ENCODE measurements at regions not wholly inside any gene's neighbourhood (a gene's known extent, or its start where the extent isn't known, plus 50 kb on each side); places are given as distances from the start of the nearest gene placed in this dataset.

- Histone ChIP-seq H3K27me3 (ENCODE audit: insufficient read depth, low read length, poor library complexity, severe bottlenecking) (no peaks in the 10 kb centered on the region), H3K36me3 (ENCODE audit: insufficient read depth, low read length) (no peaks in the 10 kb centered on the region), H3K27ac (ENCODE audit: low read depth, low read length) (no peak overlapping the region), H3K4me1 (ENCODE audit: insufficient read depth, low read length) (no peaks in the 10 kb centered on the region), H3K9me3 (ENCODE audit: low read length) (no peaks in the 10 kb centered on the region), H3K4me3 (ENCODE audit: low read length) (no peak overlapping the region)
- ChIA-PET POLR2A (no interaction called here), CTCF (no interaction called here)
- Mint-ChIP-seq H3K36me3 (peaks cover 0 to 3% (median 0%) of the 10 kb centered on the region in 3 donors), H3K4me3 (no peak overlapping the region), H3K9me3 (peaks cover 31 to 50% (median 37%) of the 10 kb centered on the region in 5 donors), H3K27me3 (no peaks in the 10 kb centered on the region), H3K27ac (no peak overlapping the region), H3K4me1 (no peaks in the 10 kb centered on the region)
- DNase-seq = no peak
These were observed 279.2 kb downstream of the ALG10 start for GRCh38 chr12:34301251-34302130.

GRCh38 chr12:34302131-34302885 is 280.0 kb downstream of the ALG10 start:
- Mint-ChIP-seq H3K36me3 (peaks cover 0 to 3% (median 0%) of the 10 kb centered on the region in 3 donors), H3K9me3 (peaks cover 31 to 46% (median 41%) of the 10 kb centered on the region in 5 donors), H3K27ac (no peak overlapping the region), H3K4me1 (no peaks in the 10 kb centered on the region), H3K27me3 (no peaks in the 10 kb centered on the region), H3K4me3 (no peak overlapping the region)
- no peaks in the 10 kb centered on the region for H3K4me1 ChIP-seq (ENCODE audit: insufficient read depth, low read length)
- no peaks in the 10 kb centered on the region for H3K27me3 ChIP-seq (ENCODE audit: insufficient read depth, low read length, poor library complexity, severe bottlenecking)
- no peaks in the 10 kb centered on the region for H3K36me3 ChIP-seq (ENCODE audit: insufficient read depth, low read length)
- ChIA-PET CTCF (no interaction called here), POLR2A (no interaction called here)
- no peak overlapping the region for H3K27ac ChIP-seq (ENCODE audit: low read depth, low read length)
- no peaks in the 10 kb centered on the region for H3K9me3 ChIP-seq (ENCODE audit: low read length)
- H3K4me3 ChIP-seq (ENCODE audit: low read length) = no peak overlapping the region
- no peak for DNase-seq

- Mint-ChIP-seq H3K4me3 (no peak overlapping the region), H3K27ac (peak overlapping the region in 1 of 8 donors; percentile 52), H3K27me3 (peaks cover 0 to 1% of the 10 kb centered on the region in 2 donors), H3K9me3 (peaks cover 31 to 48% (median 41%) of the 10 kb centered on the region in 5 donors), H3K4me1 (no peaks in the 10 kb centered on the region), H3K36me3 (peaks cover 0 to 3% (median 0%) of the 10 kb centered on the region in 3 donors)
- no peak for DNase-seq
- CTCF ChIA-PET = no interaction called here
- Histone ChIP-seq H3K4me3 (ENCODE audit: low read length) (no peak overlapping the region), H3K36me3 (ENCODE audit: insufficient read depth, low read length) (no peaks in the 10 kb centered on the region), H3K4me1 (ENCODE audit: insufficient read depth, low read length) (no peaks in the 10 kb centered on the region), H3K9me3 (ENCODE audit: low read length) (no peaks in the 10 kb centered on the region), H3K27me3 (ENCODE audit: insufficient read depth, low read length, poor library complexity, severe bottlenecking) (no peaks in the 10 kb centered on the region), H3K27ac (ENCODE audit: low read depth, low read length) (no peak overlapping the region)
- POLR2A ChIA-PET = no interaction called here
These were observed 281.0 kb downstream of the ALG10 start for GRCh38 chr12:34303091-34303870.

GRCh38 chr12:34304001-34304400 is 281.7 kb downstream of the ALG10 start:
- Mint-ChIP-seq H3K9me3 (peaks cover 30 to 46% (median 41%) of the 10 kb centered on the region in 5 donors), H3K27ac (no peak overlapping the region), H3K4me1 (no peaks in the 10 kb centered on the region), H3K27me3 (peaks cover 0 to 2% of the 10 kb centered on the region in 2 donors), H3K4me3 (no peak overlapping the region), H3K36me3 (peaks cover 0 to 3% (median 0%) of the 10 kb centered on the region in 3 donors)
- Histone ChIP-seq H3K4me3 (ENCODE audit: low read length) (no peak overlapping the region), H3K9me3 (ENCODE audit: low read length) (no peaks in the 10 kb centered on the region), H3K4me1 (ENCODE audit: insufficient read depth, low read length) (no peaks in the 10 kb centered on the region), H3K27me3 (ENCODE audit: insufficient read depth, low read length, poor library complexity, severe bottlenecking) (no peaks in the 10 kb centered on the region), H3K27ac (ENCODE audit: low read depth, low read length) (no peak overlapping the region), H3K36me3 (ENCODE audit: insufficient read depth, low read length) (no peaks in the 10 kb centered on the region)
- POLR2A ChIA-PET = no interaction called here
- CTCF ChIA-PET = no interaction called here
- DNase-seq = no peak

- Histone ChIP-seq H3K27me3 (ENCODE audit: insufficient read depth, low read length, poor library complexity, severe bottlenecking) (no peaks in the 10 kb centered on the region), H3K9me3 (ENCODE audit: low read length) (no peaks in the 10 kb centered on the region), H3K4me1 (ENCODE audit: insufficient read depth, low read length) (no peaks in the 10 kb centered on the region), H3K4me3 (ENCODE audit: low read length) (no peak overlapping the region), H3K36me3 (ENCODE audit: insufficient read depth, low read length) (no peaks in the 10 kb centered on the region), H3K27ac (ENCODE audit: low read depth, low read length) (no peak overlapping the region)
- Mint-ChIP-seq H3K4me3 (no peak overlapping the region), H3K36me3 (peaks cover 0 to 3% (median 0%) of the 10 kb centered on the region in 3 donors), H3K4me1 (no peaks in the 10 kb centered on the region), H3K27ac (no peak overlapping the region), H3K27me3 (peaks cover 0 to 2% of the 10 kb centered on the region in 2 donors), H3K9me3 (peaks cover 30 to 49% (median 38%) of the 10 kb centered on the region in 5 donors)
- DNase-seq = no peak
- ChIA-PET CTCF (no interaction called here), POLR2A (no interaction called here)
These were observed 282.2 kb downstream of the ALG10 start for GRCh38 chr12:34304546-34304945.

GRCh38 chr12:34305176-34305575 is 282.9 kb downstream of the ALG10 start:
- no peaks in the 10 kb centered on the region for H3K9me3 ChIP-seq (ENCODE audit: low read length)
- ChIA-PET CTCF (no interaction called here), POLR2A (no interaction called here)
- Mint-ChIP-seq H3K9me3 (peaks cover 28 to 49% (median 36%) of the 10 kb centered on the region in 5 donors), H3K36me3 (peaks cover 0 to 3% (median 0%) of the 10 kb centered on the region in 3 donors), H3K4me1 (no peaks in the 10 kb centered on the region), H3K4me3 (no peak overlapping the region), H3K27ac (no peak overlapping the region), H3K27me3 (peaks cover 0 to 2% of the 10 kb centered on the region in 2 donors)
- no peaks in the 10 kb centered on the region for H3K27me3 ChIP-seq (ENCODE audit: insufficient read depth, low read length, poor library complexity, severe bottlenecking)
- H3K4me3 ChIP-seq (ENCODE audit: low read length) = no peak overlapping the region
- H3K36me3 ChIP-seq (ENCODE audit: insufficient read depth, low read length) = no peaks in the 10 kb centered on the region
- H3K4me1 ChIP-seq (ENCODE audit: insufficient read depth, low read length) = no peaks in the 10 kb centered on the region
- DNase-seq = no peak
- H3K27ac ChIP-seq (ENCODE audit: low read depth, low read length) = no peak overlapping the region

- ChIA-PET CTCF (no interaction called here), POLR2A (no interaction called here)
- H3K9me3 ChIP-seq (ENCODE audit: low read length) = no peaks in the 10 kb centered on the region
- Mint-ChIP-seq H3K4me1 (no peaks in the 10 kb centered on the region), H3K9me3 (peaks cover 23 to 42% (median 31%) of the 10 kb centered on the region in 5 donors), H3K27ac (no peak overlapping the region), H3K4me3 (no peak overlapping the region), H3K27me3 (peaks cover 0 to 2% of the 10 kb centered on the region in 2 donors), H3K36me3 (peaks cover 0 to 3% (median 0%) of the 10 kb centered on the region in 3 donors)
- H3K4me3 ChIP-seq (ENCODE audit: low read length) = no peak overlapping the region
- DNase-seq = no peak
- H3K27me3 ChIP-seq (ENCODE audit: insufficient read depth, low read length, poor library complexity, severe bottlenecking) = no peaks in the 10 kb centered on the region
- H3K36me3 ChIP-seq (ENCODE audit: insufficient read depth, low read length) = no peaks in the 10 kb centered on the region
- no peak overlapping the region for H3K27ac ChIP-seq (ENCODE audit: low read depth, low read length)
- H3K4me1 ChIP-seq (ENCODE audit: insufficient read depth, low read length) = no peaks in the 10 kb centered on the region
These were observed 284.0 kb downstream of the ALG10 start for GRCh38 chr12:34306133-34306830.

All from CD8-positive, alpha-beta memory T cell (primary cell).